NCI-H82 (cell line): ENCODE measurements at regions not wholly inside any gene's neighbourhood (a gene's known extent, or its start where the extent isn't known, plus 50 kb on each side); places are given as distances from the start of the nearest gene placed in this dataset.

ENCODE experiments used
- DNase-seq: peaks from one replicate; lab custom pipeline; 2025; lab: John Stamatoyannopoulos, UW

- DNase-seq: peak; percentile 30
These were observed 54.9 kb upstream of the SACS start for GRCh38 chr13:23488442-23488841.

GRCh38 chr13:23496255-23496654 is 62.8 kb upstream of the SACS start:
- no peak for DNase-seq

- no peak for DNase-seq
These were observed 63.7 kb upstream of the SACS start for GRCh38 chr13:23497191-23497590.

- DNase-seq: no peak
These were observed 67.3 kb upstream of the SACS start for GRCh38 chr13:23500849-23501248.

- DNase-seq: no peak
These were observed 66.0 kb upstream of the TNFRSF19 start for GRCh38 chr13:23504180-23504579.

- DNase-seq: no peak
These were observed 65.2 kb upstream of the TNFRSF19 start for GRCh38 chr13:23505007-23505406.

- no peak for DNase-seq
These were observed 64.0 kb upstream of the TNFRSF19 start for GRCh38 chr13:23506071-23506806.

- DNase-seq: no peak
These were observed 63.4 kb upstream of the TNFRSF19 start for GRCh38 chr13:23506807-23507291.

GRCh38 chr13:23509781-23510543 is 60.2 kb upstream of the TNFRSF19 start:
- no peak for DNase-seq

GRCh38 chr13:23510544-23510916 is 59.7 kb upstream of the TNFRSF19 start:
- DNase-seq: no peak

GRCh38 chr13:23510979-23511735 is 59.1 kb upstream of the TNFRSF19 start:
- DNase-seq: peak; percentile 98

- DNase-seq: no peak
These were observed 57.3 kb upstream of the TNFRSF19 start for GRCh38 chr13:23512762-23513395.

- DNase-seq: no peak
These were observed 56.8 kb upstream of the TNFRSF19 start for GRCh38 chr13:23513455-23513854.

GRCh38 chr13:23514076-23514475 is 56.1 kb upstream of the TNFRSF19 start:
- no peak for DNase-seq

- no peak for DNase-seq
These were observed 55.1 kb upstream of the TNFRSF19 start for GRCh38 chr13:23515116-23515515.

- peak; percentile 48 for DNase-seq
These were observed 54.0 kb upstream of the TNFRSF19 start for GRCh38 chr13:23516190-23516589.

- DNase-seq: no peak
These were observed 53.5 kb upstream of the TNFRSF19 start for GRCh38 chr13:23516702-23517101.

- DNase-seq: no peak
These were observed 52.0 kb upstream of the TNFRSF19 start for GRCh38 chr13:23518231-23518630.
